Activated T-helper 17 cell treated with anti-CD3 and anti-CD28 coated beads, Interleukin-2, amount 50 U/mL, for 72 hours (primary cell): ENCODE measurements at regions not wholly inside any gene's neighbourhood (a gene's known extent, or its start where the extent isn't known, plus 50 kb on each side); places are given as distances from the start of the nearest gene placed in this dataset.

Experiments used
- ATAC-seq: fragments of 150-1000 bp; cut with Tn5 transposase; replicated peaks from 2 replicates; pipeline ENCODE4 v1.10.0; 2021; ENCODE audit warnings: mild to moderate bottlenecking, moderate library complexity
- H3K27ac Mint-ChIP-seq: one replicate; pipeline ENCODE4 v1.8.0; 2022; ENCODE audit warnings: mixed read lengths
- H3K27me3 Mint-ChIP-seq: one replicate; pipeline ENCODE4 v1.8.0; 2022; ENCODE audit warnings: mixed read lengths
- H3K36me3 Mint-ChIP-seq: one replicate; pipeline ENCODE4 v1.8.0; 2022; ENCODE audit warnings: low read depth, mild to moderate bottlenecking, mixed read lengths
- H3K4me1 Mint-ChIP-seq: one replicate; pipeline ENCODE4 v1.8.0; 2022; ENCODE audit warnings: mixed read lengths
- H3K4me3 Mint-ChIP-seq: one replicate; pipeline ENCODE4 v1.8.0; 2022; ENCODE audit warnings: mild to moderate bottlenecking, mixed read lengths
- H3K9me3 Mint-ChIP-seq: one replicate; pipeline ENCODE4 v1.8.0; 2022; ENCODE audit warnings: mixed read lengths

DNA sequence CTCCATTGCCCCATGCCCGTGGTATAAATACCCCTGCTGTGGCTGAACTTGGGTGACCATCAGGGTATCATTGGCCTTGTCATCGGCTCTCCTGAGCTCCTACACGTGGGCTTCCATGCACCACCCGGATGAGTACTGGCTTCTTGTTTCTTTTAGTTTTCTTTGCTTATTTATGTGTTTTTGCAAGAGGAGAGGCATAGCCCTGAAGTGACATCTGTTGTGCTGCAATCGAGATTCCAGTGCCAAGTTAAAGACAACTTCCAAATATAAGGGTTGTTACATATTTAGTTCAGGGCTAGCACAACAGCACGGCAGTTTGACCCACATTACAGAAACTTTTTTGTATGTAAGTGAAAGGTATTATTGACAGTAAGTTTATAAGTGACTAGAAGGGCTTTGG is 1087.1 kb downstream of the TBC1D22A start:
- no peaks in the 10 kb centered on the region for H3K4me1 Mint-ChIP-seq
- H3K4me3 Mint-ChIP-seq = no peak overlapping the region
- no peaks in the 10 kb centered on the region for H3K36me3 Mint-ChIP-seq
- no peak for ATAC-seq
- H3K9me3 Mint-ChIP-seq = no peaks in the 10 kb centered on the region
- peaks cover 27% of the 10 kb centered on the region for H3K27me3 Mint-ChIP-seq
- H3K27ac Mint-ChIP-seq = no peak overlapping the region

GRCh38 chr22:47848184-47848920 is 1085.9 kb downstream of the TBC1D22A start:
- Mint-ChIP-seq H3K27me3 (peaks cover 27% of the 10 kb centered on the region), H3K4me3 (no peak overlapping the region), H3K4me1 (no peaks in the 10 kb centered on the region), H3K9me3 (no peaks in the 10 kb centered on the region), H3K36me3 (no peaks in the 10 kb centered on the region), H3K27ac (no peak overlapping the region)
- no peak for ATAC-seq

GRCh38 chr22:47847131-47847890 is 1084.9 kb downstream of the TBC1D22A start:
- Mint-ChIP-seq H3K9me3 (no peaks in the 10 kb centered on the region), H3K4me3 (no peak overlapping the region), H3K4me1 (no peaks in the 10 kb centered on the region), H3K27ac (no peak overlapping the region), H3K27me3 (peaks cover 24% of the 10 kb centered on the region), H3K36me3 (no peaks in the 10 kb centered on the region)
- no peak for ATAC-seq

- Mint-ChIP-seq H3K9me3 (no peaks in the 10 kb centered on the region), H3K4me1 (no peaks in the 10 kb centered on the region), H3K4me3 (no peak overlapping the region), H3K36me3 (no peaks in the 10 kb centered on the region), H3K27ac (no peak overlapping the region), H3K27me3 (peaks cover 22% of the 10 kb centered on the region)
- no peak for ATAC-seq
Observed at GRCh38 chr22:47846206-47846605, 1083.8 kb downstream of the TBC1D22A start.

GRCh38 chr22:47842119-47842518 is 1079.7 kb downstream of the TBC1D22A start:
- no peaks in the 10 kb centered on the region for H3K36me3 Mint-ChIP-seq
- no peak for ATAC-seq
- no peaks in the 10 kb centered on the region for H3K4me1 Mint-ChIP-seq
- no peaks in the 10 kb centered on the region for H3K9me3 Mint-ChIP-seq
- H3K4me3 Mint-ChIP-seq = no peak overlapping the region
- H3K27me3 Mint-ChIP-seq = peaks cover 34% of the 10 kb centered on the region
- H3K27ac Mint-ChIP-seq = no peak overlapping the region

GRCh38 chr22:47841156-47841555 is 1078.7 kb downstream of the TBC1D22A start:
- Mint-ChIP-seq H3K27me3 (peaks cover 34% of the 10 kb centered on the region), H3K36me3 (no peaks in the 10 kb centered on the region), H3K4me3 (no peak overlapping the region), H3K9me3 (no peaks in the 10 kb centered on the region), H3K4me1 (no peaks in the 10 kb centered on the region), H3K27ac (no peak overlapping the region)
- ATAC-seq = no peak

DNA sequence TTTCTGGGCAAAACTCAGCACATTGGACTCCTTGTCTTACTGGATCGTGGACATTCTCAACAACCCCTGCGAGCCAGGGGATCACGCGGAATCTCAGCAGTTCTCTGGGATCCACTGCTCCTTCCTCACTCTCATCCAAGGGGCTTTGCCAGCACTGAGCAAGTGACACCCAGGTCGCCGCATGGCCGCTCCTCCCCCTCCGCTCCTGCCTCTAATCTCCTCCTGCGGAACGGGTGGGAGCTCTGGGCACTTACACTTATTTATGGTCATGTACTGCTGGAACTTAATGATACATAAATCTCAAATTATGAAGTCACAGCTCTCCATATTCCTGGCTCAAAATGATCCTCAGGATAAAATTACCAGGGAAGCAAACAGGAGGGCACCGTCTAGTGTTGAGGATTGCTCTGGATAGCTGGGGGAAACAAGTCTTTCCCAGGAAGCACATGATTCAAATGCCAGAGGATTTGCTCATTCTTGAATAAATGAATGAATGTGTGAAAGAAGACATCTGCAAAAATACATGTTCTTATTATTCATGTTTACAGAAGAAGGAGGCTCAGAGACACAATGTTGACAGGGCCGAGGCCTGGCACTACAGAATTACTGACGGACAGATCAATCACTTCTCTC is 1077.3 kb downstream of the TBC1D22A start:
- no peaks in the 10 kb centered on the region for H3K9me3 Mint-ChIP-seq
- no peak overlapping the region for H3K4me3 Mint-ChIP-seq
- no peaks in the 10 kb centered on the region for H3K36me3 Mint-ChIP-seq
- H3K27ac Mint-ChIP-seq = no peak overlapping the region
- H3K27me3 Mint-ChIP-seq = peaks cover 27% of the 10 kb centered on the region
- no peaks in the 10 kb centered on the region for H3K4me1 Mint-ChIP-seq
- no peak for ATAC-seq

DNA sequence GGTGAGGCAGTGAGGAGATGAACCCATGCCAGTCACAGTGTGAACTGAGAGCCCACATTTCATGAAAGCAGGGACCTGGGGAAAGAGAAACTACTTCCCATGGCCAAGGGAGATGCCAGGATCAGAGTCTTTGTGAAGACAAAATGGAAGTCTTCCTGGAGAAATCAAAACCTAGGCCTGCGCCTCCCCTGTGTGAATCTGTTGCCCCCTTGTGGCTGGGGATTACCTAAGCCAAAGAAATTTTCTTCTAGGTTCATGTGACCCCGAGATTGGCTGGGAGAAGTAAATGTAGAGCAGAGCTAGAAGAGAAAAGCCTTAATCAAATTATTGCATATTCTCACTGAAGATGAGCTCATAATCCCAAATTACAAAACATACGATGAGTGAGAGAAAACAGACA is 1075.3 kb downstream of the TBC1D22A start:
- no peak overlapping the region for H3K4me3 Mint-ChIP-seq
- ATAC-seq = no peak
- H3K4me1 Mint-ChIP-seq = no peaks in the 10 kb centered on the region
- peaks cover 33% of the 10 kb centered on the region for H3K27me3 Mint-ChIP-seq
- no peaks in the 10 kb centered on the region for H3K9me3 Mint-ChIP-seq
- H3K36me3 Mint-ChIP-seq = no peaks in the 10 kb centered on the region
- no peak overlapping the region for H3K27ac Mint-ChIP-seq

- no peak for ATAC-seq
- no peaks in the 10 kb centered on the region for H3K36me3 Mint-ChIP-seq
- no peak overlapping the region for H3K4me3 Mint-ChIP-seq
- H3K27ac Mint-ChIP-seq = no peak overlapping the region
- H3K4me1 Mint-ChIP-seq = no peaks in the 10 kb centered on the region
- peaks cover 38% of the 10 kb centered on the region for H3K27me3 Mint-ChIP-seq
- H3K9me3 Mint-ChIP-seq = no peaks in the 10 kb centered on the region
Observed at GRCh38 chr22:47836957-47837356, 1074.5 kb downstream of the TBC1D22A start.

- peaks cover 28% of the 10 kb centered on the region for H3K27me3 Mint-ChIP-seq
- H3K27ac Mint-ChIP-seq = no peak overlapping the region
- H3K4me1 Mint-ChIP-seq = no peaks in the 10 kb centered on the region
- H3K4me3 Mint-ChIP-seq = no peak overlapping the region
- no peak for ATAC-seq
- H3K9me3 Mint-ChIP-seq = no peaks in the 10 kb centered on the region
- no peaks in the 10 kb centered on the region for H3K36me3 Mint-ChIP-seq
Observed at GRCh38 chr22:47835726-47836125, 1073.3 kb downstream of the TBC1D22A start.

DNA sequence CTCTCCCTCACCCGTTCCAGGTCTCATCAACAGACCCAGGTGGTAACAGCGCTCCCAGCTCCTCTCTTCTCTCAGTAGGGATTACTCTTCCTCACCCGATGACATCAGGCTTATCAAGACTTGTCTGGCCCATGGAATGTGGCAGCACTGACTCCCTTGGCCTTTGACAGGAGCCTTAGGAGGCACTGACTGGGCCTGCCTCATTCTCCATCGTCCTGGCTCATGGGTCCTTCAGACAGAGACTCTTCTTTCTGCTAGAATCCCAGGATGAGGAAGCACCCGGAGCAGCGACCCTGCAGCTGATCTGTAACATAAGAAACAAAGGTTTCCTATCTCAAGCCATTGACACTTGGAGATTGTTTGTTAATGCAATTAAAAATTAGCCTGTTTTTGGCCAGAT is 1063.6 kb downstream of the TBC1D22A start:
- no peaks in the 10 kb centered on the region for H3K4me1 Mint-ChIP-seq

DNA sequence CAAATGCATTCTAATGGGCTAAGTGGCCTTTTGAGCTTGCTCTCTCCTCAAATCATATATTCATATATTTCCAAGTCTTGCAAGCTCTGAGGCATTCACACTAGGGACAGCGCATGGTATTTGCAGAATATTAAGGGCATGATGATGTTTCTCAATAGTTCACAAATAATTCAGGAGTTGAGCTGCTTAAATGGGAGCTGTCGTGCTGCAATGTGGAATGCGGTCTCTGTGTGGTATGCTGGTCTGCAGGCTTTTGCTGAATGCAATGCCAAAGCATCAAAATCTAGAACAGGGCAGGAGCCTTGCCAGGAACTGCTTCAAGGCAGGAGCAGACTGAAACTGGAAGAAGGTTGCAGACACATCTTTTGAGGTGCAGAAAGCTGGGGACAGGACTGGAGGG is 1060.0 kb downstream of the TBC1D22A start:
- Mint-ChIP-seq H3K4me3 (no peak overlapping the region), H3K36me3 (no peaks in the 10 kb centered on the region), H3K27ac (no peak overlapping the region), H3K9me3 (peaks cover 2% of the 10 kb centered on the region), H3K27me3 (peaks cover 16% of the 10 kb centered on the region), H3K4me1 (no peaks in the 10 kb centered on the region)
- ATAC-seq = no peak

More for the DNA sequence above, 1063.6 kb downstream of the TBC1D22A start:
- no peaks in the 10 kb centered on the region for H3K9me3 Mint-ChIP-seq
- no peak for ATAC-seq
- H3K4me3 Mint-ChIP-seq = no peak overlapping the region
- H3K27me3 Mint-ChIP-seq = peaks cover 12% of the 10 kb centered on the region
- no peaks in the 10 kb centered on the region for H3K36me3 Mint-ChIP-seq
- no peak overlapping the region for H3K27ac Mint-ChIP-seq

DNA sequence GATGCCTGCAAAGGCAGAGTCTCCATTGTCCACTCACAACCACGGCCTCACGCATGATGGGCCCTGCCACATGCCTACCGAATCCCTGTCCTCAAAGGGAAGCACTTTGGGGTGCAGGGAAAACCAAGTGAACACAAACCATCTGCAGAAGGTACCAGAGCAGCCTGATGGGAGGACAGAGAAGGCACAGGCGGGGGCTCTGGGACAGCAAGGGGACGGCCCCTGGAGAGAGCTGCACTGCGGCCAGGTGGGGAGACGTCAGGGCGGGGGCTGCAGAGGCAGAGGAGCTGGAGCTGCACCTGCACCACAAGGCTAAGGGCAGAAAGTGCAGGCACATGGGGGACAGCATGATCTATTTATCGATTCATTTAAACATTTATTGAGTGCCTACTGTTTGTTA is 1056.0 kb downstream of the TBC1D22A start:
- peaks cover 10% of the 10 kb centered on the region for H3K27me3 Mint-ChIP-seq
- peaks cover 3% of the 10 kb centered on the region for H3K9me3 Mint-ChIP-seq
- H3K36me3 Mint-ChIP-seq = no peaks in the 10 kb centered on the region
- no peak overlapping the region for H3K4me3 Mint-ChIP-seq
- no peak for ATAC-seq
- no peak overlapping the region for H3K27ac Mint-ChIP-seq
- no peaks in the 10 kb centered on the region for H3K4me1 Mint-ChIP-seq

DNA sequence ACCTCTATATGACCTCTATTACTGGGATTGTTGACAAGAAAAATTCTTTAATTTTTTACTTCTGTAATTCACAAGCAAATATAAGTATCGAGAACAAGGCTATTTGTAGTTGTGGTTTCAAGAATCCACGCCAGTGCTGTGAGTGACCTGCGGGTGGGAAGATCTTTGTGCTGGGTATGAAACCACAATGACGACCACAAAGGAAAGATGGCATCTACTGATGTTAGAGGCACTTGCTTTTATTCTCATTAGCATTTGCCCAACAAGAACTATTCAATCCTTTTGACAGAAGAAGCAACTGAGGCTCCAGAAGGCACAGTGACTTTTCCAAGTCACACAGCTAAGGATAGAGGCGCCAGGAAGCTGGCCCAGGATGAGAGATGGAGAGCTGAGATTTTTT is 1054.9 kb downstream of the TBC1D22A start:
- H3K4me3 Mint-ChIP-seq = no peak overlapping the region
- H3K9me3 Mint-ChIP-seq = peaks cover 3% of the 10 kb centered on the region
- no peaks in the 10 kb centered on the region for H3K36me3 Mint-ChIP-seq
- peaks cover 7% of the 10 kb centered on the region for H3K27me3 Mint-ChIP-seq
- no peak for ATAC-seq
- no peak overlapping the region for H3K27ac Mint-ChIP-seq
- H3K4me1 Mint-ChIP-seq = no peaks in the 10 kb centered on the region

DNA sequence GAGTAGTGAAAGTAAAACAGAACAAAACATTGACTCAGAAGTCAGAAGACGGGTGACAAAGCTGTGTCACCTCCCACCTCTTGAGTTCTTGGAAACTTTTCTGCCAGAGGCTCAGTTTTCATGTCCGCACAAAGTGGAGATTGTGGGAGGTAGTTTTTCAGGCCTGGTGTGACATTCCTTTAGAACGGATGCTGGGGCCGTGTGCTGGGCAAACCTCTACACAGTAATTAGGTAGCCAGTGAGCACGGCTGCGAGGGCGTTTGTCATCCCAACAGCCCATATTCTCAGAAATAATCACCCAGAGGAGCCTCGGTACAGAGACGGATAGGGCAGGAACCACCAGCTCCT is 1054.4 kb downstream of the TBC1D22A start:
- H3K27me3 Mint-ChIP-seq = peaks cover 7% of the 10 kb centered on the region
- H3K4me3 Mint-ChIP-seq = no peak overlapping the region
- no peaks in the 10 kb centered on the region for H3K4me1 Mint-ChIP-seq
- no peak for ATAC-seq
- H3K36me3 Mint-ChIP-seq = no peaks in the 10 kb centered on the region
- peaks cover 3% of the 10 kb centered on the region for H3K9me3 Mint-ChIP-seq
- no peak overlapping the region for H3K27ac Mint-ChIP-seq
